Vagina (tissue), 2 donors: ENCODE measurements at regions not wholly inside any gene's neighbourhood (a gene's known extent, or its start where the extent isn't known, plus 50 kb on each side); places are given as distances from the start of the nearest gene placed in this dataset.

Experiments used
- CTCF ChIP-seq, 3 experiments: fragments of 450-650 bp in 2 of 3; fragments of 200-600 bp in 1 of 3; sonication (generic) in 1 of 3; IDR thresholded peaks; one replicate each; pipeline ENCODE4 v1.5.1; 2017 to 2019; ENCODE audit warnings: antibody characterized with exemption in 3 of 3, mild to moderate bottlenecking in 2 of 3, moderate library complexity in 2 of 3
- POLR2AphosphoS5 ChIP-seq, 2 donors: sonication (generic); formaldehyde crosslinking; IDR thresholded peaks; one replicate each; pipeline ENCODE4 v1.9.0; 2017; ENCODE audit warnings: antibody characterized with exemption in 2 of 2, mild to moderate bottlenecking in 2 of 2, low read depth in 1 of 2; ENCODE audit not compliant: insufficient read depth in 1 of 2

GRCh38 chr16:56094231-56094630 is 97.1 kb upstream of the GNAO1 start:
- no peak for TF ChIP-seq POLR2AphosphoS5 (IDR thresholded peaks at IDR 0.05; ENCODE audit: insufficient read depth in 1 of 2, low read depth in 1 of 2)
- no peak for TF ChIP-seq CTCF (IDR thresholded peaks at IDR 0.05)
